ENCODE measurements at regions not wholly inside any gene's neighbourhood (a gene's known extent, or its start where the extent isn't known, plus 50 kb on each side); places are given as distances from the start of the nearest gene placed in this dataset.

GRCh38 chrX:103442536-103442901 is 66.2 kb downstream of the BEX3 start:
- TF ChIP-seq CTCF (IDR thresholded peaks at IDR 0.05; ENCODE audit: insufficient read depth, low read depth, low read length, missing control alignments) = no peak
- DNase-seq (ENCODE audit: low read depth) = no peak
- no peak overlapping the region for H3K4me3 ChIP-seq (ENCODE audit: low read depth, low read length)

GRCh38 chrX:103446665-103447302 is 70.4 kb downstream of the BEX3 start:
- H3K4me3 ChIP-seq (ENCODE audit: low read depth, low read length) = no peak overlapping the region
- TF ChIP-seq CTCF (IDR thresholded peaks at IDR 0.05; ENCODE audit: insufficient read depth, low read depth, low read length, missing control alignments) = no peak
- peak; percentile 0 for DNase-seq (ENCODE audit: low read depth)

Data from GM12865 (cell line).